EH (cell line): ENCODE measurements at regions not wholly inside any gene's neighbourhood (a gene's known extent, or its start where the extent isn't known, plus 50 kb on each side); places are given as distances from the start of the nearest gene placed in this dataset.

Experiments
- DNase-seq: peaks from one replicate; pipeline ENCODE4 v3.0.0-alpha.2; 2015; ENCODE audit warnings: low read depth

DNA sequence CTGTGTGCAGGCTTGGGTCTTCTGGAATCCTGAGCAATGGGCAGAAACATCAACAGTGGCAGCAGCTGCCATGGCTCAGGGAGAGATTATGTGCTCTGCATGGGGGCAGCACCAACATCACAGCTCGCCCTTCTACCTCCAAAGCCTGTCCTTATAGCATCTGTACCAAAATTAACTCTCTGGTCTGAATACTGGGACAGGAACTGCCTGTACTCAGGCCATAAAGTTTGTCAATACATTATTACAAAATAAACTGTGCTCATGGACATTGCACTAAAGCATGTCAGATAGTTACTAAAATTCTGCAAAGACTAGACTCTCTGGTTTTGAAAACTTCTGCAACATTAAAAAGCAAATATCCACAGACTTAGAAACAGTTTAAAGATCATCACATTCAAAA is 91.6 kb downstream of the ZC3H11B start:
- DNase-seq, result no peak

GRCh38 chr1:219520241-219520640 is 92.7 kb downstream of the ZC3H11B start:
- DNase-seq, result no peak

- no peak for DNase-seq
These were observed 94.0 kb downstream of the ZC3H11B start for GRCh38 chr1:219518907-219519248.

DNA sequence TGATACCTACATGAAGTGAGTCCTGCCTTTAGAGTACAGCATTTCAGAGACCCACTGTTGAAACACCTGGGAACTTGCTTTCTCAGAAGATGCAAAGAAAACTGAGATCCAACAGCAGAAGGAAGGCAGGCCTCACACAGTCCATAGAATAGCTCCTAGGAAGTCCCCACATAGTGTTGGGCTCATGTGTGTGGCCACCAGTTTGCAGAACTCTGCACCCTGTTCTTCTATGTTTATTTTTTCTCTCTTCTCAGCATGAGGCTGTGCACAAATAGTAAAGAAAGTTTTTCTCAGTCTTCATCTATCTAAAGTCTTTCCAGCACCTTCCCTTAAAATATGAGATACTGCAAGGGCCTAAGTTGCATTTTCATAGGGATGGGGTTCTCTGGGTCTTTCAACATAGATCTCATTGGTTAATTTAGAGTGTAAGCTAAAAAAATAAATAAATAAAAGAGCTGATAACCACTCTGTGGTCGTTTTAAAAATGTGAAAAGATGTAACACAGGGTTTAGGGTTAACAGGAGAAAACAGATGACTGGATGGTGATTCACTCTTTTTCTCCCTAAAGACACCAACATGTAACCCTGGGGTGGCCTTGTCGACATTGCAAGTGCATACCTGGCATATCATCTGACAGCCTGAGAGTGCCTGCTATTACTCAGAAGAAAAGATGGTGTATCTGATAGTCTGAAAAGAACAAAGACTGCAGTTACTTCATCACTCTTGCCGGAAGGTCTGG is 94.6 kb downstream of the ZC3H11B start:
- peak; percentile 78 for DNase-seq

DNA sequence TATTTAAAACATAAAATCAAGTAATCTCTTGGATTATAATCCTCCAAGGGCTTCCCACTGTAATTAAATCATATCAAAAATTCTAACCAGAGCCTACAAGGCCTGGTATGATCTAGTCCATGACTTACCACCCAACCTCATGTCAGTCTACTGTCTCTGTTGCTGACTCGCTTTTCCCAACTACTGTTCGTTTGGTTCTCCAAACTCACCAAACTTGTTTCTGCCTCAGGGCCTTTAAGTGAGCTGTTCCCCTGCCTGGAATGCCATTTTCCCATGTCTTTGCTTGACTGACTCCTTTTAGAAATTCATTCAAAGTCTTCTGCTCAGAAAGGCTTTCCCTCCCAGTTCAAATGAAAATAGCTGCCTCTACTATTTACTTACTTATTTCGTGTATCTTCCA is 95.9 kb downstream of the ZC3H11B start:
- peak; percentile 5 for DNase-seq

DNA sequence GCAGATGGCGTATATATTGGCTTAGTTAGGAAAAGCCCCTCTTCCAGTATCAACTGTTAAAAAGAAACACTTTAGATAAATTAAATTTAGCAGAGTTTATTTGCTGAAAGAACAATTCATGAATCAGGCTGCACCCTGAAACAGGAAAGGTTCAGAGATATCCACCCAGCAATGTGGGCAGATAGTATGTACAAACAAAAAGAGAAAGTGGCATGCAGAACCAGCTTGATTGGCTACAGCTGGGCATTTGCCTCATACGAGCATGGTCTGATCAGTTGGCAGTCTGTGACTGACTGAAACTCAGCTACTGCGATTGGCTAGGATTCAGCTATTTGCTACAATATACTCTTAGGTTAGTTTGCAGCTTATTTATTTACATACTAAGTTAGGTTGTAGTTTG is 98.2 kb downstream of the ZC3H11B start:
- no peak for DNase-seq

GRCh38 chr1:219507437-219507836 is 105.5 kb downstream of the ZC3H11B start:
- DNase-seq, result peak; percentile 2

GRCh38 chr1:219506936-219507335 is 106.0 kb downstream of the ZC3H11B start:
- no peak for DNase-seq

DNA sequence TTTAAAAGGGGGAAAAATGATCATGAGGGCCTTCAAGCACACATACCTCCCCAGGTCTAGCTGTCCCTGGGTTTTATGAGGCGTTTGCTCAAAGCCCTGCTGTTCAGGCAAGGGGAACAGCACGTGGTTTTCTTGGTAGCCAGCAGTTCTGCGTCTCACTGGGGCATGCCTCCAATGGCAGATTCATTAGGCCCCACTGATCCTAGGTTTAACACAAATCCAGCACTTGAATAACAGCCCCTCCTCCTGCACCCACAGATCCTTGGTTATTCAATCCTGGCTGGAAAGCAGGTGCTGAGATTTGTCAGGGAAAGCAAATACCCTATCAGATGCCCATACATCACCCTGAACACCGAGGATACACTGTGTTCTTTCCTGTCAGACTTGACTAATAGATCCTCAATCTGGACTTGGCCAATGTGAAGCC is 106.4 kb downstream of the ZC3H11B start:
- DNase-seq, result no peak

- no peak for DNase-seq
These were observed 107.0 kb downstream of the ZC3H11B start for GRCh38 chr1:219505886-219506285.

DNA sequence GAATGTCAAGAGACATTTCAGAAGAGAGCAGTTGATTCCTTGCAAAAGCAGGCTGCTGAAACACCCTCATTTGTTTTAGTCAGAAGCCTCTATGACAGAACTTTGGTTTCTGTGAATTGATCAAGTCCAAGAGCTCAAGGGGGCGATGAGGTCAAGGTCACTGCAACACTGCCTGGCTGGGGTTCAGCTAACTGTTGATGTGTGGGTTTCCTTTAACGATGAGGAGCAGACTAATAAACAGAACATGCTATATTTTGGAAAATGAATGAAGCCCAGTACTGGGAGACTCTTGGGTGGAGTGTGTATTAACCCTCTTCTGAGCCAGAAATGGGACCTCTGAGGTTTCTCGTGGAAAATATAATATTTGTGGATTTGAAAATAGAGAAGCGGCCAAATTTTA is 109.3 kb downstream of the ZC3H11B start:
- no peak for DNase-seq

DNA sequence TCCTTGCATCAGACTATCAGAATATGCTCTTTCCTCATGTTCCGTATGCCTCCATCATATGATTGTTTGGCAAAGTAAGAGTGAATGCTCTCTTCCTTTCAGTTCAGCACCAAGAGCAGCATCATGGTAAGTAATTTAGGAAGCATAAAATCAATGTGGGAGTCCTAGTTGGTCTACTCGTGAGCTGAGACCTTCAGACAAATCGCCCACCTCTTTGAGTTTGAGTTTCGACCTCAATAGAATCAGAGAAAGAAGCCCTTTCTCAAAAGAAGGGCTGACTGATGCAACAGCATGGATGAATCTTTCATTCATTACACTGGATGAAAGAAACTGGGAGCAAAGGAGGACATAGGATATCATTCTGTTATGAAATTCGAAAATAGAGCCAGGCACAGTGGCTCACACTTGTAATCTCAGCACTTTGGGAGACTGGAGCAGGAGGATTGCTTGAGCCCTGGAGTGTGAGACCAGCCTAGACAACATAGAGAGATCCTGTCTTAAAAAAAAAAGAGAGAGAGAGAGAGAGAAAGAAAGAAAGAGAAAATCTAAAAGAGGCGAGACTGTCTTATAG is 112.5 kb downstream of the ZC3H11B start:
- DNase-seq, result no peak

- peak; percentile 7 for DNase-seq
These were observed 114.2 kb downstream of the ZC3H11B start for GRCh38 chr1:219498666-219499065.

- DNase-seq, result no peak
These were observed 117.0 kb downstream of the ZC3H11B start for GRCh38 chr1:219495737-219496408.

DNA sequence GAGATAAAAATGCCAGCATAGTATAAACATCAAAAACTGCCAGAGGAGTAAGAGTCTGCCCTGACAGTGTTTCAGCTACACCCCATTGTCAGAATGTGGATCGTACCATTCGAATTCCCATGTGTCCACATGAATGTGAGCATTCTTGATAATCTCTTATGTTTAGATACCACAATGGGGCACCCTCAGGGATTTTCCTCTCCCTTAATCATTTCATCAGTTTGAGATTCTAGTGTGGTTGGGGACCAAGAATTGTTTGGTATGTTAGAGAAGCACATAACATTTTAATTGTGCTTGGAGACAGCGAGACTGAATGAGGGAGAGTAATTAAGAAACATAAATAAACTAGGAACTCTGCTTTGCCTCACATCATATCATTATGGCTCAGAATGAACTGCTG is 120.2 kb downstream of the ZC3H11B start:
- peak; percentile 61 for DNase-seq

DNA sequence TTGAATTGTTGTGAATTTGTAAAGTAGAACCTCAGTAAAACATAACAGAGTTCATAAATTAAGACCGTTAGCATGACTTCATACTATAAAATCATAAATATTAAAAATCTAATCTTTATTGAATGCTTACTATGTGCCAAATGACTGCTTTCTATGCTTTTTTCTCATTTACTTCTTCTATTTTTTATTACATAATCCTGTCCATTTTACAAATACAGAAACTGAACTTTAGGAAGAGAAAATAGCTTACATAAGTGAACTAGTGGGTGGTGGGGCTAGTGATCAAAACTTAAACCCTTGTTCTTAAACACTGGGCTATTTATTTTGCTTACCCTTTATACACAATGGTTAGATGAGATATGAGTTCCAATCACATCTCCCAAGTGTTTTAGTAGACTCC is 122.3 kb downstream of the ZC3H11B start:
- no peak for DNase-seq

DNA sequence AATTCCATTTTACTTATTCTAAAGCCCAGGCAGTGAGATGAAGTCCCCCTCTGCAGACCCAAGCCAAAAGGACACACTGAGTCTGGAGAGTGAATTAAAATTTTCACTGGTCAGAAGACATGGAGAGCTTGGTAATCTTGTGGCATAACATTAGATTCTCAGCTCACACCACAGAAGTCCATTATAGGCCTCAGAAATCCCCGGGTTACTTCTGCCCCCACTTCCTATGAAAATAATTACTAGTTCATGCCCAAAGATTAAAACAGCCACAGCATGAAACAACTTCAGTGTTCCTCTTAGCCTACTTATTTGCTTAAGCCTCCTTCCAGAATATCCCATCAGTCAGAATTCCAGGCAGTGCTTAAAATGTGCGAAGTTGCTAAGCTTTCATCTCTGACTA is 123.3 kb downstream of the ZC3H11B start:
- DNase-seq, result no peak

DNA sequence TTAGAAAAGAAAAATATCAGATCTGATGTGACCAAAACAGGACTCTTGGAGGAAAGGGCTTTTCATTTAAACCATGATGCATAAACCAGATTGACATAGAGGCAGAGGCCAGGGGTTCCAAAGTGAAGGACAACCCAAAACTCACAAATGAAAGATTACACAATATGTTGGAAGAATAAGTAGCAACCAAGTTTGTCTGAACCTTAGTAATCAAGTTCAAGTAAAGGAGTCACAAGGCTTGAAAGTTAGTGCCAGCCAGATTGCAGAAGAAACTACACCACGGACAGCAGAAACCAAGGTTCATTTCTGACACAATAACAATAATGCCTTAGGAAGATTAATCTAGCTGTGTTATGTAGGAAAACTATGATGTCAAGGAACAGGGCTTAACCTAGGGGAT is 124.6 kb downstream of the ZC3H11B start:
- no peak for DNase-seq

DNA sequence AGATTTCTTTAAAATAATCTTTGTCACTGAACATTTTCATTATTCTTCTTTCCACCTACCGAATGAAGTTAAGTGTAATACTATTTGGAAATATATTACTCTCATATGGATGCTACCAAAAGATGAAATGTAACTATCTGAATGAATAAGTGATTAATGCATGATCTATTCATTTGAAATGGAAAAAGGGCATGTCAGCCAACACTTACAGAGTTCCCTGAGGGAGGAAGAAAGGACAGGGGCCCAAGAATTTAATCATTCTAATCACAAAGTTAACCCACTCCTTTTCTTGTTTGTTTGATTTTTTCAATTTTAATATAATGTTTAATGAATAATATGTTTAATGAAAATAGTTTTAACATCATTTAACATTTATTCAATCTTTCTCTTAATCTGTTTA is 129.4 kb downstream of the ZC3H11B start:
- DNase-seq, result no peak

DNA sequence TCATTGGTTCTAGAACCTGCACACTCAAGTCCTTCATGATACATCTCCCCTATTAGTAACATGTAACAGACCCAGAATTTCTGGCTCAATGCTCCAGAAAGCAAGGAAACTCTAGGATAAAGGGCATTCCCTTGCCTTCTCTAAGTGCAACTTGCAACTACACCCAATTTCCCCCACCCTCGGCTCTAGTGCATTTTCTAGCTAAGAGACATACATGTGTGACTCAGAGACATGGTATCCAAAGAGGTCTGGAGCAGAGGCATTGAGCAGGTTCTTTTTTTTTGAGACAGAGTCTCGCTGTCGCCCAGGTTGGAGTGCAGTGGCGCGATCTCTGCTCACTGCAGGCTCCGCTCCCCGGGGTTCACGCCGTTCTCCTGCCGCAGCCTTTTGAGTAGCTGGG is 132.9 kb downstream of the ZC3H11B start:
- peak; percentile 21 for DNase-seq

DNA sequence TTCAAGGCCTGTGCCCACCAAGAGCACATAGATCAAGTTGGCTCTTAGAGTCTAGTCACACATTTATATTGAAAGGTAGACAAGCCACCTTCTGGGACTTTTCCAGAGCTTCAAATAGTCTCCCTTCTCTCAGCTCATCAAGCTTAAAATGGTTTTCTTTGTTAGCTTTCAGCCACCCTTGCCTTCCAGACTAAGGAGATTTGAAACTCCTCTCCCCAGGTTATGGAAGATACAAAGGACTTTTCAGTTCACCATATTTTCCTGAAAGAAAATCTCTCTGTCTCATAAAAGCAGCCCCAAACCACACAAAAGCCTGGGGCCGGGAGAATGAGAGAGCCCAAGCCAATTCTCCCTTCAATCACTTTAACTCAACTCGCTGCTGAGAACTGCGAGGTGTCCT is 134.1 kb downstream of the ZC3H11B start:
- no peak for DNase-seq

DNA sequence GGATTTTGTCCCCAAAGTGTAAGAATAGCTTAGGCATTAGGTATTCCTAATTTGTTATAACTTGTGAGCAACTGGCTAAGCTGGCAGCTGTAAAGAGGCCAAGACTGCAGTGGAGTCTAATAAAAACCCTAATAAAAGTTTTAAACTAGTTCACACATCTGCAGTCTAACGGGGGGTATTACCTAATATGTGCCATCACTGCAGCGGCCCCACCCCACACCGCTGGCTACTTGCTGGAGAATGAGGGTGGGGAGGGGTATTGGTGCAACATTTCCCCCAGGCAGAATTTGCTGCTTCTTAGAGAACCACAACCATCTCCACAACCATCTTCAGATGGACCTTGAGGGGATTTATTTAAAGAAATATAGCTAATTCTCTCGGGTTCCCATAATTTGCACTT is 135.0 kb downstream of the ZC3H11B start:
- peak; percentile 9 for DNase-seq

- DNase-seq, result no peak
These were observed 136.2 kb downstream of the ZC3H11B start for GRCh38 chr1:219476716-219477115.

- no peak for DNase-seq
These were observed 136.8 kb downstream of the ZC3H11B start for GRCh38 chr1:219476116-219476515.
